ENCODE measurements at regions not wholly inside any gene's neighbourhood (a gene's known extent, or its start where the extent isn't known, plus 50 kb on each side); places are given as distances from the start of the nearest gene placed in this dataset.

- Histone ChIP-seq H3K9me3 (ENCODE audit: control insufficient read depth, insufficient read depth, low read depth, low read length) (no peaks in the 10 kb centered on the region), H3K36me3 (ENCODE audit: control insufficient read depth, insufficient read depth, low read length) (no peaks in the 10 kb centered on the region), H3K4me3 (replicated peaks in 1 of 4; ENCODE audit: control extremely low read depth in 1 of 4, insufficient read depth in 1 of 4, low read depth in 3 of 4, low read length in 4 of 4) (no peak overlapping the region), H3K27ac (ENCODE audit: insufficient read depth, low read length) (no peak overlapping the region), H3K4me1 (ENCODE audit: control insufficient read depth, extremely low read depth, insufficient read depth, low read length) (no peaks in the 10 kb centered on the region), H2AFZ (ENCODE audit: low read length) (no peak overlapping the region), H4K20me1 (ENCODE audit: control insufficient read depth, extremely low read depth, insufficient read depth, low read length) (no peaks in the 10 kb centered on the region), H3K27me3 (ENCODE audit: control insufficient read depth, insufficient read depth, low read length) (no peaks in the 10 kb centered on the region), H3K4me2 (ENCODE audit: extremely low read depth, insufficient read depth, low read length) (no peak overlapping the region), H3K9ac (ENCODE audit: insufficient read depth, low read length) (no peak overlapping the region), H3K79me2 (ENCODE audit: control insufficient read depth, insufficient read depth, low read length) (no peaks in the 10 kb centered on the region)
- DNase-seq (ENCODE audit: low read depth in 2 of 2): no peak
- TF ChIP-seq CTCF (conservative IDR thresholded peaks at IDR 0.05 in 1 of 2, IDR thresholded peaks at IDR 0.05 in 1 of 2; ENCODE audit: low read depth in 1 of 2, low read length in 2 of 2): no peak
- no peak for TF ChIP-seq EZH2 (IDR thresholded peaks at IDR 0.05; ENCODE audit: low read length, missing control alignments)
Measured at GRCh38 chr11:69878927-69879728, 59.9 kb upstream of the FGF3 start.

- H3K27ac ChIP-seq (ENCODE audit: insufficient read depth, low read length): no peak overlapping the region
- H3K9ac ChIP-seq (ENCODE audit: insufficient read depth, low read length): no peak overlapping the region
- H3K4me2 ChIP-seq (ENCODE audit: extremely low read depth, insufficient read depth, low read length): no peak overlapping the region
- H3K36me3 ChIP-seq (ENCODE audit: control insufficient read depth, insufficient read depth, low read length): no peaks in the 10 kb centered on the region
- H3K4me1 ChIP-seq (ENCODE audit: control insufficient read depth, extremely low read depth, insufficient read depth, low read length): no peaks in the 10 kb centered on the region
- H4K20me1 ChIP-seq (ENCODE audit: control insufficient read depth, extremely low read depth, insufficient read depth, low read length): no peaks in the 10 kb centered on the region
- no peak for DNase-seq (ENCODE audit: low read depth in 2 of 2)
- H3K9me3 ChIP-seq (ENCODE audit: control insufficient read depth, insufficient read depth, low read depth, low read length): no peaks in the 10 kb centered on the region
- TF ChIP-seq EZH2 (IDR thresholded peaks at IDR 0.05; ENCODE audit: low read length, missing control alignments) (no peak), CTCF (conservative IDR thresholded peaks at IDR 0.05 in 1 of 2, IDR thresholded peaks at IDR 0.05 in 1 of 2; ENCODE audit: low read depth in 1 of 2, low read length in 2 of 2) (no peak)
- no peak overlapping the region for H3K4me3 ChIP-seq (replicated peaks in 1 of 4; ENCODE audit: control extremely low read depth in 1 of 4, insufficient read depth in 1 of 4, low read depth in 3 of 4, low read length in 4 of 4)
- no peaks in the 10 kb centered on the region for H3K79me2 ChIP-seq (ENCODE audit: control insufficient read depth, insufficient read depth, low read length)
- no peaks in the 10 kb centered on the region for H3K27me3 ChIP-seq (ENCODE audit: control insufficient read depth, insufficient read depth, low read length)
- H2AFZ ChIP-seq (ENCODE audit: low read length): no peak overlapping the region
Measured at GRCh38 chr11:69879729-69880005, 60.5 kb upstream of the FGF3 start.

GRCh38 chr11:69880041-69880825, 61.0 kb upstream of the FGF3 start:
- Histone ChIP-seq H3K4me3 (replicated peaks in 1 of 4; ENCODE audit: control extremely low read depth in 1 of 4, insufficient read depth in 1 of 4, low read depth in 3 of 4, low read length in 4 of 4) (no peak overlapping the region), H4K20me1 (ENCODE audit: control insufficient read depth, extremely low read depth, insufficient read depth, low read length) (no peaks in the 10 kb centered on the region), H3K36me3 (ENCODE audit: control insufficient read depth, insufficient read depth, low read length) (no peaks in the 10 kb centered on the region), H3K4me1 (ENCODE audit: control insufficient read depth, extremely low read depth, insufficient read depth, low read length) (no peaks in the 10 kb centered on the region), H2AFZ (ENCODE audit: low read length) (no peak overlapping the region), H3K4me2 (ENCODE audit: extremely low read depth, insufficient read depth, low read length) (no peak overlapping the region), H3K27me3 (ENCODE audit: control insufficient read depth, insufficient read depth, low read length) (no peaks in the 10 kb centered on the region), H3K79me2 (ENCODE audit: control insufficient read depth, insufficient read depth, low read length) (no peaks in the 10 kb centered on the region), H3K9ac (ENCODE audit: insufficient read depth, low read length) (no peak overlapping the region), H3K27ac (ENCODE audit: insufficient read depth, low read length) (no peak overlapping the region), H3K9me3 (ENCODE audit: control insufficient read depth, insufficient read depth, low read depth, low read length) (no peaks in the 10 kb centered on the region)
- TF ChIP-seq CTCF (conservative IDR thresholded peaks at IDR 0.05 in 1 of 2, IDR thresholded peaks at IDR 0.05 in 1 of 2; ENCODE audit: low read depth in 1 of 2, low read length in 2 of 2) (no peak), EZH2 (IDR thresholded peaks at IDR 0.05; ENCODE audit: low read length, missing control alignments) (no peak)
- no peak for DNase-seq (ENCODE audit: low read depth in 2 of 2)

All from fibroblast of lung (primary cell).